WI38 (cell line): ENCODE measurements at regions not wholly inside any gene's neighbourhood (a gene's known extent, or its start where the extent isn't known, plus 50 kb on each side); places are given as distances from the start of the nearest gene placed in this dataset.

Source experiments
- H3K4me3 ChIP-seq: 2 replicates; pipeline ENCODE4 v1.5.1; 2011; ENCODE audit warnings: low read depth, mild to moderate bottlenecking, control low read depth, low read length
- CTCF ChIP-seq: IDR thresholded peaks from 2 replicates; pipeline ENCODE4 v1.5.1; 2012; ENCODE audit warnings: low read depth, mild to moderate bottlenecking, control low read depth, low read length

GRCh38 chr18:71827301-71827700 lies 716.8 kb downstream of the CBLN2 start:
- H3K4me3 ChIP-seq, result no peak overlapping the region
- TF ChIP-seq CTCF, result no peak

DNA sequence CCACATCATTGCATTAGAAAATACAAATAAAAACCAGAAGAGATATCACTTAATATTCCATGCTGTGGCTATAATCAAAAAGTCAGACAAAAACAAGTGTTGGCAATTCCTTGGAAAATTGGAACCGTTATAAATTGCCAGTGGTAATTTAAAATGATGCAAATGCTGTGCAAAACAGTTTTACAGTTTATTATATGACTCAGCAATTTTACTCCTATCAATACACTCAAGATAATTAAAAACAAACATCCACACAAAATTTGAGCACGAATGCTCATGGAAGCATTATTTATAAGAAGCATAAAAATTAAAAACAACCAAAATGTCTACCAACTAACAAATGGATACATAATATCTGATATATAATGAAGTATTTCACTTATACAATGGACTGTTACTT lies 728.8 kb downstream of the CBLN2 start:
- no peak for TF ChIP-seq CTCF
- no peak overlapping the region for H3K4me3 ChIP-seq

GRCh38 chr18:71809711-71810110 lies 734.4 kb downstream of the CBLN2 start:
- H3K4me3 ChIP-seq, result no peak overlapping the region
- no peak for TF ChIP-seq CTCF

GRCh38 chr18:71808616-71809015 lies 735.5 kb downstream of the CBLN2 start:
- no peak overlapping the region for H3K4me3 ChIP-seq

DNA sequence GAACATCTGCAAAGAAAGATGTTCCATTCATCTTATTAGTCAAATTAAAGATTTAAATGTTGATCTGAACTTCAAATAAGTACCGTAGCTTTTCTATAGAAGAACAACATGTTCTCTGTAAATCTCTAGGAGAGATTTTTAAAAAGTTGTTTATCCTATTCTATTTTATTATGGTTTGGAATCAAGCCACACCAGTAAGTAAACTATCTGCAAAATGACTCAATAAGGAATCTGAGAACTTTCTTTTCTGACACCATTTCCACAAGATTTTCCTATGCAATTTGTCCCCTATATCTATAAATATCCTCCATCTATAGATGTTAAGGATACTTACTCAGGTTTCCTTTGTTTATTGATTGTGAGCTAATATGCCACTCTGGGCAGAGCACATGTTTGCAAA lies 736.6 kb downstream of the CBLN2 start:
- H3K4me3 ChIP-seq, result no peak overlapping the region
- no peak for TF ChIP-seq CTCF

More at GRCh38 chr18:71808616-71809015, 735.5 kb downstream of the CBLN2 start:
- no peak for TF ChIP-seq CTCF

DNA sequence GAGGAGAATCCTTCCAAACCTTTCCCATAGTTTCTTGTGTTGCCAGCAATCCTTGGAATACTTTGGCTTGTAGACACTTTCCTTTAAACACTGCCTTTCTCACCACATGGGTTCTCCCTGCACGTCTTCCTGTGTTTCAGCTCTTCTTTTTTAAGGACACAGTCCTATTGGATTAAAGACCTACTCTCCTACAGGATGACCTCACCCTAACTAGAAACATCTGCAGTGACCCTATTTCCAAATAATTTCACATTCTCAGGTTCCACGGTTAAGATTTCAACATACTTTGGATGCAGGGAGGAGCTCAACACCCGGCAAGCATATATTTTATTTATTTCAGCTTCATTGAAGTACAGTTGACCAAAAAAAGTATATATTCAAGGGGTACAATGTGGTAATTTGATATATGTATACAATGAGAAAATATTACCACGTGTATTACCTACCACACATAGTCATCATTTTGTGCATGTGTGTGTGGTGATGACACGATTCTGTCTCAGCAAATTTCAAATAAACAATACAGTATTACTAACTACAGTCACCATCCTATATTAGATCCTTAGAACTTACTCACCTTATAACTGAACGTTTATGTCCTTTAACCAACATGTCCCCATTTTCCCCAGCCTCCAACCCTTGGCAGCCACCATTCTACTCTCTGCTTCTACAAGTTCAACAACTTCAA lies 745.0 kb downstream of the CBLN2 start:
- no peak for TF ChIP-seq CTCF
- no peak overlapping the region for H3K4me3 ChIP-seq

DNA sequence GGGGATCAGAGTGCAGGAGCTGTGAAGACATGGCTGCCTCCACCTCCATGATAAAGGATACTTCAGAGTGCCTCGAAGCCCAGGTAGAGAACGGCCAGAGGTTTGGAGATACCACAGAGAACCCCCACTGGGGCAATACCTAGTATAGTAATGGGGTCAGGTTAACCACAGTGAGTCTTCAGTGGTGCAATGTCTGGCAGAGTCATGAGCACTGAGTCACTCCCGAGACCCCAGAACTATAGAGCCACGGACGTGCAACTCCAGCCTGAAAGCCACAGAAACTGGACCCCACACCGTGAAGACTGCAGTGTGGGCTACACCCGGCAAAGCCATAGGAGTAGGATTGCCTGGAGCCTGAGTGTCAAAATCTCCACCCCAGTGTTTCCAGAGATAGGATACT lies 746.6 kb downstream of the CBLN2 start:
- TF ChIP-seq CTCF, result no peak
- H3K4me3 ChIP-seq, result no peak overlapping the region
